K562 (cell line): ENCODE measurements at regions not wholly inside any gene's neighbourhood (a gene's known extent, or its start where the extent isn't known, plus 50 kb on each side); places are given as distances from the start of the nearest gene placed in this dataset.

Experiments
- ATAC-seq: fragments of 200-7000 bp; cut with Tn5 transposase; 3 replicates; pipeline ENCODE4 v1.9.1; 2020; ENCODE audit warnings: moderate library complexity
- BruUV-seq: library from RNA; stranded (reverse); fragments of 400-500 nt; replicated peaks from 2 replicates; lab custom pipeline; 2021; lab: Mats Ljungman, UMichigan
- CTCF ChIA-PET: fragments of 300-600 bp; formaldehyde crosslinking; extraction: SDS; loops from one replicate; lab custom pipeline; 2021; ENCODE audit warnings: low intra/inter-chr PET ratio; lab: Yijun Ruan, JAX
- POLR2A ChIA-PET: fragments of 300-600, 350-650 bp; sonication (Branson Sonifier 250); formaldehyde crosslinking; extraction: SDS; loops from one replicate; lab custom pipeline; 2021; ENCODE audit warnings: antibody characterized with exemption, inconsistent platforms; lab: Yijun Ruan, JAX
- DNase-seq, 4 experiments: peaks; one replicate each; pipeline versions ENCODE4 v3.0.0 to v3.0.0-alpha.2; 2011 to 2018; ENCODE audit warnings: low spot score in 3 of 4, mixed read lengths in 3 of 4; ENCODE audit errors: extremely low read depth in 1 of 4
- FAIRE-seq: peaks from 2 replicates; lab custom pipeline; 2011; peaks lifted over from hg19 to GRCh38; lab: Jason Lieb, UNC
- H2AFZ ChIP-seq: 2 replicates; pipeline ENCODE4 v1.6.0; 2011; ENCODE audit warnings: low read depth, low read length, control low read depth, inconsistent platforms
- H3K27ac ChIP-seq: fragments of 200-600 bp; 3 replicates; pipeline ENCODE4 v1.8.0; 2011; ENCODE audit warnings: low read depth, mild to moderate bottlenecking, control low read depth, inconsistent platforms, low read length, moderate library complexity, mixed read lengths; ENCODE audit errors: extremely low read depth
- H3K27me3 ChIP-seq, 2 experiments: fragments of 300-600 bp in 1 of 2; 2 replicates in 1 of 2; 3 replicates in 1 of 2; pipeline versions ENCODE4 v1.6.0 to v1.8.0; 2011; ENCODE audit warnings: inconsistent platforms in 2 of 2, low read length in 2 of 2, mild to moderate bottlenecking in 1 of 2, mixed read lengths in 1 of 2, moderate library complexity in 1 of 2; ENCODE audit not compliant: control insufficient read depth in 2 of 2, insufficient read depth in 2 of 2
- H3K36me3 ChIP-seq: fragments of 300-600 bp; 3 replicates; pipeline ENCODE4 v1.8.0; 2011; ENCODE audit warnings: mild to moderate bottlenecking, low read length, inconsistent platforms; ENCODE audit not compliant: control insufficient read depth, insufficient read depth
- H3K4me1 ChIP-seq, 2 experiments: fragments of 200-600 bp in 1 of 2; replicated peaks in 1 of 2; 2 replicates in 1 of 2; 3 replicates in 1 of 2; pipeline versions ENCODE4 v1.5.1 to v1.8.0; 2011; ENCODE audit warnings: inconsistent platforms in 2 of 2, low read length in 2 of 2, mild to moderate bottlenecking in 1 of 2, mixed read lengths in 1 of 2, moderate library complexity in 1 of 2; ENCODE audit not compliant: control insufficient read depth in 2 of 2, insufficient read depth in 2 of 2
- H3K4me2 ChIP-seq: 2 replicates; pipeline ENCODE4 v1.6.1; 2011; ENCODE audit warnings: low read length, control low read depth, inconsistent platforms, mixed read lengths; ENCODE audit not compliant: insufficient read depth
- H3K4me3 ChIP-seq: fragments of 200-600 bp; sonication (generic), shearing (Covaris generic); 2 replicates; pipeline ENCODE4 v1.5.1; 2016; ENCODE audit warnings: control low read depth, inconsistent platforms
- H3K79me2 ChIP-seq: fragments of 200-600 bp; 3 replicates; pipeline ENCODE4 v1.8.0; 2011; ENCODE audit warnings: low read length, inconsistent platforms; ENCODE audit not compliant: control insufficient read depth, insufficient read depth
- H3K9ac ChIP-seq, 2 experiments: 2 replicates each; pipeline versions ENCODE4 v1.6.0 to v1.6.1; 2011; ENCODE audit warnings: low read depth in 2 of 2, low read length in 2 of 2, control low read depth in 1 of 2, inconsistent platforms in 1 of 2, mild to moderate bottlenecking in 1 of 2, mixed read lengths in 1 of 2; ENCODE audit not compliant: insufficient read depth in 1 of 2
- H3K9me1 ChIP-seq: one replicate; pipeline ENCODE4 v1.6.0; 2011; ENCODE audit warnings: inconsistent platforms, mild to moderate bottlenecking, low read length, moderate library complexity; ENCODE audit not compliant: control insufficient read depth, insufficient read depth
- H3K9me3 ChIP-seq: replicated peaks from 2 replicates; pipeline ENCODE4 v1.5.1; 2011; ENCODE audit warnings: low read depth, low read length, inconsistent platforms; ENCODE audit not compliant: control insufficient read depth, insufficient read depth
- H4K20me1 ChIP-seq: replicated peaks from 2 replicates; pipeline ENCODE4 v1.6.1; 2011; ENCODE audit warnings: low read length, inconsistent platforms, mixed read lengths; ENCODE audit not compliant: control insufficient read depth, insufficient read depth
- AFF1 ChIP-seq, 2 experiments: fragments of 450-650 bp; IDR thresholded peaks; 2 replicates each; pipeline ENCODE4 v1.6.1; 2018; ENCODE audit warnings: mild to moderate bottlenecking in 2 of 2, low read depth in 1 of 2; ENCODE audit not compliant: partially characterized antibody in 2 of 2
- HEY1 ChIP-seq: fragments of 250-450 bp; sonication (Bioruptor Pico); IDR thresholded peaks from 2 replicates; pipeline ENCODE4 v1.5.0; 2020; ENCODE audit warnings: mild to moderate bottlenecking, moderate library complexity, borderline replicate concordance
- MLX ChIP-seq, 2 experiments: fragments of 450-650 bp in 1 of 2; sonication (generic) in 1 of 2; formaldehyde crosslinking; conservative IDR thresholded peaks; 2 replicates each; pipeline versions ENCODE4 v1.4.0 to v1.8.1; 2020 to 2022; ENCODE audit warnings: mild to moderate bottlenecking in 1 of 2, missing genetic modification reagents in 1 of 2
- PPARD ChIP-seq: fragments of 250-450 bp; sonication (Bioruptor Pico); IDR thresholded peaks from 2 replicates; pipeline ENCODE4 v1.8.0; 2022; ENCODE audit warnings: inconsistent platforms, mild to moderate bottlenecking, moderate library complexity
- RBFOX2 ChIP-seq: fragments of 200-400 bp; formaldehyde crosslinking; IDR thresholded peaks from 2 replicates; pipeline ENCODE4 v1.6.1; 2017; ENCODE audit warnings: low read depth, mild to moderate bottlenecking, low read length, moderate library complexity
- ZNF133 ChIP-seq: fragments of 250-450 bp; sonication (Bioruptor Pico); IDR thresholded peaks from 2 replicates; pipeline ENCODE4 v1.4.0; 2020; ENCODE audit warnings: mild to moderate bottlenecking
- ZNF184 ChIP-seq: sonication (generic); formaldehyde crosslinking; IDR thresholded peaks from 2 replicates; pipeline ENCODE4 v1.5.0; 2020; ENCODE audit warnings: missing genetic modification reagents
- ZNF778 ChIP-seq: fragments of 450-650 bp; formaldehyde crosslinking; IDR thresholded peaks from 2 replicates; pipeline ENCODE4 v1.4.0; 2020; ENCODE audit warnings: mild to moderate bottlenecking, moderate library complexity
- WGBS: fragments of 100-300 bp; shearing (Covaris generic); methylation state at CpG from one replicate; pipeline ENCODE4 v1.1.6; 2016; ENCODE audit warnings: low coverage, mixed read lengths; ENCODE audit not compliant: insufficient coverage; ENCODE audit errors: missing lambda C conversion rate; 5-methylcytosine and 5-hydroxymethylcytosine counted together
- in situ Hi-C: fragments of 300-500 bp; cut with MboI; formaldehyde crosslinking; loops from 4 replicates; pipeline ENCODE4 v1.15.0; 2018; ENCODE audit warnings: inconsistent platforms, mixed read lengths
- intact Hi-C: fragments of 100-400 bp; cut with micrococcal nuclease; formaldehyde crosslinking; loops from 2 replicates; pipeline ENCODE4 v1.14.2; 2022
- TF ChIP-seq, protein P1 (sequence below): fragments of 250-450 bp; sonication (Bioruptor Pico); IDR thresholded peaks from 2 replicates; pipeline ENCODE4 v1.4.0; 2020; ENCODE audit warnings: mild to moderate bottlenecking
- TF ChIP-seq, protein P2 (sequence below): fragments of 200-800 bp; sonication (Bioruptor generic); IDR thresholded peaks from 2 replicates; pipeline ENCODE4 v1.6.1; 2017; ENCODE audit warnings: missing genetic modification characterization, missing compliant biosample characterization

GRCh38 chr3:43185274-43185982 lies 79.5 kb upstream of the POMGNT2 start:
- POLR2A ChIA-PET, result interaction anchor here (0.6 to 0.8 kb wide), 3 partner anchors 180 to 851 kb away, joined by 3 read pairs; no protein-coding TSS in a partner anchor
- FAIRE-seq (no peak), DNase-seq (no peak), ATAC-seq (peak; percentile 37; the same call in 2 of the 3 replicates)
- no peaks in the 10 kb centered on the region for H3K36me3 ChIP-seq
- CTCF ChIA-PET, result no interaction called here
- in situ Hi-C loops (no loop called here), intact Hi-C loops (no loop called here)
- no peaks in the 10 kb centered on the region for H3K79me2 ChIP-seq
- peak overlapping the region; percentile 47; the same call in 1 of the 2 replicates for H2AFZ ChIP-seq
- no peak overlapping the region for H3K4me3 ChIP-seq
- 2% methylated on average over 5 of the region's 5 CpGs for WGBS
- no peaks in the 10 kb centered on the region for H3K9me1 ChIP-seq
- H3K9me3 ChIP-seq, result no peaks in the 10 kb centered on the region
- no peaks in the 10 kb centered on the region; a peak in 1 of 5 replicates for H3K4me1 ChIP-seq
- H3K4me2 ChIP-seq, result no peak overlapping the region
- H3K9ac ChIP-seq, result no peak overlapping the region
- H4K20me1 ChIP-seq, result no peaks in the 10 kb centered on the region
- H3K27ac ChIP-seq, result no peak overlapping the region
- BruUV-seq, result no TSS peak
- peaks cover 0 to 26% of the 10 kb centered on the region in 2 experiments; a peak in 2 of 5 replicates for H3K27me3 ChIP-seq
- TF ChIP-seq RBFOX2 (no peak), PPARD (CRISPR knock-in tag) (no peak), ZNF184 (CRISPR knock-in tag) (no peak), ZNF133 (CRISPR knock-in tag) (no peak), HEY1 (CRISPR knock-in tag) (no peak), AFF1 (IDR thresholded peaks at IDR 0.05; ENCODE audit: low read depth in 1 of 2, partially characterized antibody in 2 of 2) (no peak), MLX (CRISPR knock-in tag; conservative IDR thresholded peaks at IDR 0.05) (no peak), ZNF778 (CRISPR knock-in tag) (no peak)
- TF ChIP-seq, protein P1, sequence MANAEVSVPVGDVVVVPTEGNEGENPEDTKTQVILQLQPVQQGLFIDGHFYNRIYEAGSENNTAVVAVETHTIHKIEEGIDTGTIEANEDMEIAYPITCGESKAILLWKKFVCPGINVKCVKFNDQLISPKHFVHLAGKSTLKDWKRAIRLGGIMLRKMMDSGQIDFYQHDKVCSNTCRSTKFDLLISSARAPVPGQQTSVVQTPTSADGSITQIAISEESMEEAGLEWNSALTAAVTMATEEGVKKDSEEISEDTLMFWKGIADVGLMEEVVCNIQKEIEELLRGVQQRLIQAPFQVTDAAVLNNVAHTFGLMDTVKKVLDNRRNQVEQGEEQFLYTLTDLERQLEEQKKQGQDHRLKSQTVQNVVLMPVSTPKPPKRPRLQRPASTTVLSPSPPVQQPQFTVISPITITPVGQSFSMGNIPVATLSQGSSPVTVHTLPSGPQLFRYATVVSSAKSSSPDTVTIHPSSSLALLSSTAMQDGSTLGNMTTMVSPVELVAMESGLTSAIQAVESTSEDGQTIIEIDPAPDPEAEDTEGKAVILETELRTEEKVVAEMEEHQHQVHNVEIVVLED, result no peak
- TF ChIP-seq, protein P2, sequence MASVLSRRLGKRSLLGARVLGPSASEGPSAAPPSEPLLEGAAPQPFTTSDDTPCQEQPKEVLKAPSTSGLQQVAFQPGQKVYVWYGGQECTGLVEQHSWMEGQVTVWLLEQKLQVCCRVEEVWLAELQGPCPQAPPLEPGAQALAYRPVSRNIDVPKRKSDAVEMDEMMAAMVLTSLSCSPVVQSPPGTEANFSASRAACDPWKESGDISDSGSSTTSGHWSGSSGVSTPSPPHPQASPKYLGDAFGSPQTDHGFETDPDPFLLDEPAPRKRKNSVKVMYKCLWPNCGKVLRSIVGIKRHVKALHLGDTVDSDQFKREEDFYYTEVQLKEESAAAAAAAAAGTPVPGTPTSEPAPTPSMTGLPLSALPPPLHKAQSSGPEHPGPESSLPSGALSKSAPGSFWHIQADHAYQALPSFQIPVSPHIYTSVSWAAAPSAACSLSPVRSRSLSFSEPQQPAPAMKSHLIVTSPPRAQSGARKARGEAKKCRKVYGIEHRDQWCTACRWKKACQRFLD, result peak; percentile 18; the same call in 1 of the 2 replicates
